ENCODE measurements at regions not wholly inside any gene's neighbourhood (a gene's known extent, or its start where the extent isn't known, plus 50 kb on each side); places are given as distances from the start of the nearest gene placed in this dataset.

- no peaks in the 10 kb centered on the region for H3K36me3 ChIP-seq (ENCODE audit: control insufficient read depth in 2 of 2, extremely low read depth in 1 of 2, insufficient read depth in 2 of 2, low read length in 2 of 2)
- H4K20me1 ChIP-seq (ENCODE audit: control insufficient read depth, extremely low read depth, insufficient read depth, low read length): no peaks in the 10 kb centered on the region
- dilution Hi-C loops (cut with MboI; ENCODE audit: extremely low pct_ligation_motif_present, low sequenced_read_pairs): no loop called here
- H3K4me3 ChIP-seq (ENCODE audit: control insufficient read depth in 2 of 3, extremely low read depth in 1 of 3, insufficient read depth in 2 of 3, low read depth in 1 of 3, low read length in 3 of 3): no peak overlapping the region
- no peak overlapping the region for H3K27ac ChIP-seq (ENCODE audit: control insufficient read depth, insufficient read depth, low read length)
- no peaks in the 10 kb centered on the region for H3K79me2 ChIP-seq (ENCODE audit: control insufficient read depth, insufficient read depth, low read length)
- DNase-seq (ENCODE audit: low read depth, low spot score): no peak
- TF ChIP-seq CTCF (optimal IDR thresholded peaks at IDR 0.05 in 1 of 3, IDR thresholded peaks at IDR 0.05 in 1 of 3, conservative IDR thresholded peaks at IDR 0.05 in 1 of 3; ENCODE audit: extremely low read depth in 1 of 3, insufficient read depth in 2 of 3, low read length in 3 of 3) (no peak), EZH2 (IDR thresholded peaks at IDR 0.05; ENCODE audit: low read length) (no peak)
- H3K27me3 ChIP-seq (ENCODE audit: control insufficient read depth, extremely low read depth, insufficient read depth, low read length): no peaks in the 10 kb centered on the region
- no peak for FAIRE-seq
- H2AFZ ChIP-seq (ENCODE audit: control insufficient read depth, low read length): no peak overlapping the region
- no peaks in the 10 kb centered on the region for H3K4me1 ChIP-seq (ENCODE audit: control insufficient read depth, extremely low read depth, insufficient read depth, low read length)
- no peaks in the 10 kb centered on the region for H3K9me3 ChIP-seq (ENCODE audit: control insufficient read depth, low read depth, low read length)
- no peak overlapping the region for H3K4me2 ChIP-seq (ENCODE audit: control insufficient read depth, extremely low read depth, insufficient read depth, low read depth, low read length)
- no peak overlapping the region for H3K9ac ChIP-seq (ENCODE audit: control insufficient read depth, extremely low read depth, insufficient read depth, low read length)
- no peaks in the 10 kb centered on the region for H3K9me1 ChIP-seq (ENCODE audit: control insufficient read depth, extremely low read depth, insufficient read depth, low read length)
Measured at GRCh38 chr1:213568929-213569815, 418.6 kb upstream of the PROX1 start.

GRCh38 chr1:213569816-213570150 is 418.0 kb upstream of the PROX1 start:
- Histone ChIP-seq H3K79me2 (ENCODE audit: control insufficient read depth, insufficient read depth, low read length) (no peaks in the 10 kb centered on the region), H3K9me1 (ENCODE audit: control insufficient read depth, extremely low read depth, insufficient read depth, low read length) (no peaks in the 10 kb centered on the region), H3K27ac (ENCODE audit: control insufficient read depth, insufficient read depth, low read length) (no peak overlapping the region), H3K4me1 (ENCODE audit: control insufficient read depth, extremely low read depth, insufficient read depth, low read length) (no peaks in the 10 kb centered on the region), H3K9me3 (ENCODE audit: control insufficient read depth, low read depth, low read length) (no peaks in the 10 kb centered on the region), H3K9ac (ENCODE audit: control insufficient read depth, extremely low read depth, insufficient read depth, low read length) (no peak overlapping the region), H3K36me3 (ENCODE audit: control insufficient read depth in 2 of 2, extremely low read depth in 1 of 2, insufficient read depth in 2 of 2, low read length in 2 of 2) (no peaks in the 10 kb centered on the region), H2AFZ (ENCODE audit: control insufficient read depth, low read length) (no peak overlapping the region), H3K4me3 (ENCODE audit: control insufficient read depth in 2 of 3, extremely low read depth in 1 of 3, insufficient read depth in 2 of 3, low read depth in 1 of 3, low read length in 3 of 3) (no peak overlapping the region), H4K20me1 (ENCODE audit: control insufficient read depth, extremely low read depth, insufficient read depth, low read length) (no peaks in the 10 kb centered on the region), H3K4me2 (ENCODE audit: control insufficient read depth, extremely low read depth, insufficient read depth, low read depth, low read length) (no peak overlapping the region), H3K27me3 (ENCODE audit: control insufficient read depth, extremely low read depth, insufficient read depth, low read length) (no peaks in the 10 kb centered on the region)
- TF ChIP-seq CTCF (optimal IDR thresholded peaks at IDR 0.05 in 1 of 3, IDR thresholded peaks at IDR 0.05 in 1 of 3, conservative IDR thresholded peaks at IDR 0.05 in 1 of 3; ENCODE audit: extremely low read depth in 1 of 3, insufficient read depth in 2 of 3, low read length in 3 of 3) (no peak), EZH2 (IDR thresholded peaks at IDR 0.05; ENCODE audit: low read length) (no peak)
- DNase-seq (ENCODE audit: low read depth, low spot score) (no peak), FAIRE-seq (no peak)
- dilution Hi-C loops (cut with MboI; ENCODE audit: extremely low pct_ligation_motif_present, low sequenced_read_pairs): no loop called here
